ENCODE measurements at regions not wholly inside any gene's neighbourhood (a gene's known extent, or its start where the extent isn't known, plus 50 kb on each side); places are given as distances from the start of the nearest gene placed in this dataset.

GRCh38 chr6:147983581-147984366 is 358.9 kb upstream of the SASH1 start:
- TF ChIP-seq RXRA (IDR thresholded peaks at IDR 0.05; ENCODE audit: insufficient read depth, low read depth, low read length) (no peak), EP300 (IDR thresholded peaks at IDR 0.05; ENCODE audit: borderline replicate concordance in 1 of 2, low read depth in 2 of 2, low read length in 2 of 2) (no peak)
- TF ChIP-seq, protein P1, sequence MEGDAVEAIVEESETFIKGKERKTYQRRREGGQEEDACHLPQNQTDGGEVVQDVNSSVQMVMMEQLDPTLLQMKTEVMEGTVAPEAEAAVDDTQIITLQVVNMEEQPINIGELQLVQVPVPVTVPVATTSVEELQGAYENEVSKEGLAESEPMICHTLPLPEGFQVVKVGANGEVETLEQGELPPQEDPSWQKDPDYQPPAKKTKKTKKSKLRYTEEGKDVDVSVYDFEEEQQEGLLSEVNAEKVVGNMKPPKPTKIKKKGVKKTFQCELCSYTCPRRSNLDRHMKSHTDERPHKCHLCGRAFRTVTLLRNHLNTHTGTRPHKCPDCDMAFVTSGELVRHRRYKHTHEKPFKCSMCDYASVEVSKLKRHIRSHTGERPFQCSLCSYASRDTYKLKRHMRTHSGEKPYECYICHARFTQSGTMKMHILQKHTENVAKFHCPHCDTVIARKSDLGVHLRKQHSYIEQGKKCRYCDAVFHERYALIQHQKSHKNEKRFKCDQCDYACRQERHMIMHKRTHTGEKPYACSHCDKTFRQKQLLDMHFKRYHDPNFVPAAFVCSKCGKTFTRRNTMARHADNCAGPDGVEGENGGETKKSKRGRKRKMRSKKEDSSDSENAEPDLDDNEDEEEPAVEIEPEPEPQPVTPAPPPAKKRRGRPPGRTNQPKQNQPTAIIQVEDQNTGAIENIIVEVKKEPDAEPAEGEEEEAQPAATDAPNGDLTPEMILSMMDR (IDR thresholded peaks at IDR 0.05; ENCODE audit: control extremely low read depth in 1 of 3, insufficient read depth in 1 of 3, low read depth in 1 of 3, low read length in 3 of 3) = no peak

Data from H1 (cell line).